ENCODE measurements at regions not wholly inside any gene's neighbourhood (a gene's known extent, or its start where the extent isn't known, plus 50 kb on each side); places are given as distances from the start of the nearest gene placed in this dataset.

- no peak for TF ChIP-seq CBX2 (IDR thresholded peaks at IDR 0.05; ENCODE audit: borderline replicate concordance, low read depth)
- no peak for TF ChIP-seq PBX3 (IDR thresholded peaks at IDR 0.05)
- TF ChIP-seq PHF8 (IDR thresholded peaks at IDR 0.05; ENCODE audit: borderline replicate concordance, low read depth): no peak
- TF ChIP-seq CTCF (IDR thresholded peaks at IDR 0.05): no peak
- TF ChIP-seq HDAC2 (IDR thresholded peaks at IDR 0.05): no peak
- TF ChIP-seq RAD21 (conservative IDR thresholded peaks at IDR 0.05 in 1 of 2, IDR thresholded peaks at IDR 0.05 in 1 of 2): no peak
- no peak for TF ChIP-seq CEBPB (IDR thresholded peaks at IDR 0.05)
- TF ChIP-seq CBX8 (IDR thresholded peaks at IDR 0.05): no peak
- TF ChIP-seq BHLHE40 (IDR thresholded peaks at IDR 0.05; ENCODE audit: low read depth, low read length): no peak
- TF ChIP-seq POLR2A (IDR thresholded peaks at IDR 0.05; ENCODE audit: low read length): no peak
- TF ChIP-seq ZFP36 (IDR thresholded peaks at IDR 0.05; ENCODE audit: borderline replicate concordance, partially characterized antibody): no peak
- no peak for TF ChIP-seq REST (IDR thresholded peaks at IDR 0.05)
Observed at GRCh38 chr10:118488710-118489497, 106.5 kb downstream of the PRLHR start.

Data from A549 (cell line).